ENCODE measurements at regions not wholly inside any gene's neighbourhood (a gene's known extent, or its start where the extent isn't known, plus 50 kb on each side); places are given as distances from the start of the nearest gene placed in this dataset.

GRCh38 chr14:39554576-39554975 lies 122.3 kb upstream of the FBXO33 start:
- no peaks in the 10 kb centered on the region for H3K27me3 ChIP-seq (ENCODE audit: insufficient read depth)
- Mint-ChIP-seq H3K27ac (no peak overlapping the region), H3K4me1 (no peaks in the 10 kb centered on the region), H3K36me3 (ENCODE audit: low read depth) (peaks cover 9% of the 10 kb centered on the region; the same call in 2 of the 3 replicates), H3K9me3 (peaks cover 17% of the 10 kb centered on the region), H3K27me3 (ENCODE audit: insufficient read depth, low read depth, poor library complexity) (no peaks in the 10 kb centered on the region), H3K4me3 (no peak overlapping the region)
- H3K36me3 ChIP-seq (ENCODE audit: insufficient read depth), result no peaks in the 10 kb centered on the region
- no peak for TF ChIP-seq CTCF (conservative IDR thresholded peaks at IDR 0.05; ENCODE audit: low read depth in 2 of 2)
- no peak for TF ChIP-seq CREB1 (CRISPR knock-in tag; IDR thresholded peaks at IDR 0.05; ENCODE audit: low read depth)
- no peak for TF ChIP-seq POLR2AphosphoS5 (IDR thresholded peaks at IDR 0.05; ENCODE audit: low read depth)
- TF ChIP-seq REST (IDR thresholded peaks at IDR 0.05; ENCODE audit: unreplicated experiment), result no peak
- no peak for TF ChIP-seq EZH2phosphoT487 (IDR thresholded peaks at IDR 0.05; ENCODE audit: unreplicated experiment)
- no peak for TF ChIP-seq ZNF462 (CRISPR knock-in tag; IDR thresholded peaks at IDR 0.05)
- TF ChIP-seq ETS1 (IDR thresholded peaks at IDR 0.05), result no peak
- no peak for TF ChIP-seq STAT1 (IDR thresholded peaks at IDR 0.05; ENCODE audit: unreplicated experiment)
- TF ChIP-seq NANOG (IDR thresholded peaks at IDR 0.05; ENCODE audit: borderline replicate concordance), result no peak
- no peak for TF ChIP-seq EZH2 (IDR thresholded peaks at IDR 0.05; ENCODE audit: low read depth, unreplicated experiment)
- TF ChIP-seq JUNB (IDR thresholded peaks at IDR 0.05; ENCODE audit: unreplicated experiment), result no peak
- TF ChIP-seq ZNF114 (CRISPR knock-in tag; IDR thresholded peaks at IDR 0.05), result no peak
- no peak for TF ChIP-seq ZNF331 (CRISPR knock-in tag; IDR thresholded peaks at IDR 0.05; ENCODE audit: low read depth)
- H4K20me1 ChIP-seq (replicated peaks; ENCODE audit: insufficient read depth), result no peaks in the 10 kb centered on the region
- no peak overlapping the region for H3K4me2 ChIP-seq
- no peak overlapping the region for H3K4me3 ChIP-seq
- H3K4me1 ChIP-seq (ENCODE audit: insufficient read depth), result no peaks in the 10 kb centered on the region
- DNase-seq (ENCODE audit: low spot score) (no peak), ATAC-seq (no peak)
- H3K79me2 ChIP-seq (replicated peaks; ENCODE audit: insufficient read depth), result no peaks in the 10 kb centered on the region
- no peaks in the 10 kb centered on the region for H3F3A ChIP-seq (replicated peaks; ENCODE audit: low read depth)
- H3K27ac ChIP-seq (ENCODE audit: low read depth), result no peak overlapping the region
- H2AFZ ChIP-seq, result no peak overlapping the region
- no peaks in the 10 kb centered on the region for H3K9me2 ChIP-seq (ENCODE audit: insufficient read depth)

Measured in GM23338 (cell line).